ENCODE measurements at regions not wholly inside any gene's neighbourhood (a gene's known extent, or its start where the extent isn't known, plus 50 kb on each side); places are given as distances from the start of the nearest gene placed in this dataset.

DNA sequence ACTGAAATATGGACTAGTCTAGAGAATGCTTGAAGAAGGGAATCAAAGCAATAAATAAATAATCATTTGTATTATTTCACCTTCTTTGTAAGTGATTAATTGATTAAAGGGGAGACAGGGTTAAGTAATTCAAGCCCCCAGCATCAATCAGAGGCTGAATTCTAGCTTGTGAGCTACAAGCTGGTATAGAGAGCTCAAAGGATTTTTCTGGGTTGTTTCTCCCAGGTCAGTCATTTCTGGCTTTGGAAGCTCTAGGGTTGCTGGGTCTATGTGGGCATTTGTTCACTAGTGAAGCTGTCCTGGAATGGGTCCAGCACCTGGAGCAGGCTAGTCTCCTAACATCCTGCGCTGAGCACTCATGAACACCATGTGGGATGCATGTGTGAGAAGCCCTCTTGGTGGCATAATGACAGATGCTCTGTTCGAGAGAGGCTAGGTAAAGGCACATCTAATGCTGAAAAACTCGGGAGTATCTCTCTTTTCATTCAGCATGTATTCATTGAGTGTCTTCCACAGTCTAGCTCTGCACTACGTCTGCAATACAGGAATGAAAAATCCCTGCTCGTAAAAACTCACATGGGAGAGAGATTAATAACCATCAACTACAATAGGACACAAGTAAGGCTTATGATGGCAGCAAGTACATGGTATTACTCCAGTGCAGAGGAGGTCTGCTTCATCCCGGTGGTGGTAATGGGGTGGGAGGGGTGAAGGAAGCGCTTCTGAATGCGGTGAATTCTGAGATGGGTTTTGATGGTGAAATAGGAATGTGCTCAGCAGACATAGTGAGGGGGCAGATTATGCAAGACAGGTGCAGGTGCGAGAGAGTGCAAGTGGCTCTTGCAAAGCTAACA is 68.0 kb upstream of the NRP1 start:
- no peaks in the 10 kb centered on the region for H3K36me3 Mint-ChIP-seq

DNA sequence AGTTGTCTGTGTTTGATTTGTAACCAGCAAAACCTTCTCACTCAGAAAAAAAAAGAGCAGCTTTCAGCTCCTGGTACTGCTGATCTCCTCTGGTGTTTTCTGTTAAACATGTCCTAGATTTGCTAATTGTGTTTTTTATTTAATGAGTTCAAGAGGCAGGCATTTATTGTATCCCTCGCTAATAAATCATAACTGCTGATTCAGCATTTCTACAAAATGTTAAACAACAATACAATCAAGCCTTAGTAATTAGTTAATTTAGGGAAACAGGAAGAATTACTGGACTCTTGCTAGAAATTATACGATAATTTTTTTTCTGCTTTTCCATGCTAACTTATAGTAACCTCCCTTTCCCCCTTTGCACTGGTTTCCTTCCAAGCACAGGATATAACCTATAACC is 66.8 kb upstream of the NRP1 start:
- CTCF ChIA-PET = no interaction called here
- no peak for ATAC-seq
- H3K36me3 ChIP-seq (ENCODE audit: control insufficient read depth in 2 of 3, insufficient read depth in 3 of 3, low read length in 3 of 3) = no peaks in the 10 kb centered on the region
- no peaks in the 10 kb centered on the region for H3K4me1 ChIP-seq (ENCODE audit: control insufficient read depth in 2 of 2, insufficient read depth in 2 of 2, low read length in 2 of 2)
- DNase-seq = no peak
- no peaks in the 10 kb centered on the region for H3K27me3 ChIP-seq (ENCODE audit: control insufficient read depth in 2 of 2, insufficient read depth in 2 of 2, low read length in 2 of 2)
- H3K9me3 ChIP-seq (ENCODE audit: control insufficient read depth in 2 of 3, low read length in 3 of 3) = no peaks in the 10 kb centered on the region
- Mint-ChIP-seq H3K9me3 (peaks cover 0 to 20% (median 8%) of the 10 kb centered on the region in 11 donors), H3K4me3 (no peak overlapping the region), H3K4me1 (no peaks in the 10 kb centered on the region), H3K27me3 (peaks cover 7 to 31% (median 26%) of the 10 kb centered on the region in 5 donors), H3K27ac (no peak overlapping the region), H3K36me3 (no peaks in the 10 kb centered on the region)
- no peak overlapping the region for H3K4me3 ChIP-seq (ENCODE audit: low read length)
- H3K27ac ChIP-seq (ENCODE audit: low read depth, low read length) = no peak overlapping the region
- POLR2A ChIA-PET = no interaction called here
- intact Hi-C loops (cut with micrococcal nuclease) = no loop called here

More for the DNA sequence above, 68.0 kb upstream of the NRP1 start:
- Mint-ChIP-seq H3K27me3 (peaks cover 13 to 41% (median 35%) of the 10 kb centered on the region in 5 donors), H3K9me3 (peaks cover 0 to 13% (median 5%) of the 10 kb centered on the region in 11 donors), H3K4me1 (no peaks in the 10 kb centered on the region), H3K27ac (no peak overlapping the region), H3K4me3 (no peak overlapping the region)
- POLR2A ChIA-PET = no interaction called here
- intact Hi-C loops (cut with micrococcal nuclease) = no loop called here
- Histone ChIP-seq H3K4me1 (ENCODE audit: control insufficient read depth in 2 of 2, insufficient read depth in 2 of 2, low read length in 2 of 2) (no peaks in the 10 kb centered on the region), H3K27ac (ENCODE audit: low read depth, low read length) (no peak overlapping the region), H3K36me3 (ENCODE audit: control insufficient read depth in 2 of 3, insufficient read depth in 3 of 3, low read length in 3 of 3) (no peaks in the 10 kb centered on the region), H3K27me3 (ENCODE audit: control insufficient read depth in 2 of 2, insufficient read depth in 2 of 2, low read length in 2 of 2) (no peaks in the 10 kb centered on the region), H3K9me3 (ENCODE audit: control insufficient read depth in 2 of 3, low read length in 3 of 3) (no peaks in the 10 kb centered on the region), H3K4me3 (ENCODE audit: low read length) (no peak overlapping the region)
- CTCF ChIA-PET = no interaction called here
- DNase-seq = no peak
- ATAC-seq = no peak

DNA sequence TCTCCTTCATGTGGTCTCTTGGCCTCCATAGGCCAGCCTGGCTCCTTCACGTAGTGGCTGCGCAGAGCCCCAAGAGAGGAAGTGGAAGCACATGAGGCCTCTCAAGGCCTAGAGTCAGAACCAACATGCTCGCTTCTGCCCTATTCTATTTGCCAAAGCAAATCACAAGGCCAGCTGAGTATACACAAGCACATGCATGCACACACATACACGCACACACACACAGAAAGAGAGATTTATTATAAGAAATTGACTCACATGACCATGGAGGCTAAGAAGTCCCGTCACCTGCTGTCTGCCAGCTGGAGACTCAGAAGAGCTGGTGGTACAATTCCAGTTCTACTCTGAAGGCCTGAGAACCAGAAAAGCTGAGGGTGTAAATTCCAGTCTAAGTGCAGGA is 64.3 kb upstream of the NRP1 start:
- Histone ChIP-seq H3K27ac (ENCODE audit: low read depth, low read length) (no peak overlapping the region), H3K4me1 (ENCODE audit: control insufficient read depth in 2 of 2, insufficient read depth in 2 of 2, low read length in 2 of 2) (no peaks in the 10 kb centered on the region), H3K36me3 (ENCODE audit: control insufficient read depth in 2 of 3, insufficient read depth in 3 of 3, low read length in 3 of 3) (no peaks in the 10 kb centered on the region), H3K4me3 (ENCODE audit: low read length) (no peak overlapping the region), H3K9me3 (ENCODE audit: control insufficient read depth in 2 of 3, low read length in 3 of 3) (no peaks in the 10 kb centered on the region), H3K27me3 (ENCODE audit: control insufficient read depth in 2 of 2, insufficient read depth in 2 of 2, low read length in 2 of 2) (no peaks in the 10 kb centered on the region)
- H3K36me3 Mint-ChIP-seq = no peaks in the 10 kb centered on the region
- no peak for DNase-seq
- H3K4me3 Mint-ChIP-seq = no peak overlapping the region
- peaks cover 0 to 25% (median 14%) of the 10 kb centered on the region in 5 donors for H3K27me3 Mint-ChIP-seq
- intact Hi-C loops (cut with micrococcal nuclease) = no loop called here
- no peak overlapping the region for H3K27ac Mint-ChIP-seq
- H3K9me3 Mint-ChIP-seq = peaks cover 0 to 21% (median 8%) of the 10 kb centered on the region in 11 donors
- ATAC-seq = no peak
- ChIA-PET POLR2A (no interaction called here), CTCF (no interaction called here)
- no peaks in the 10 kb centered on the region for H3K4me1 Mint-ChIP-seq

DNA sequence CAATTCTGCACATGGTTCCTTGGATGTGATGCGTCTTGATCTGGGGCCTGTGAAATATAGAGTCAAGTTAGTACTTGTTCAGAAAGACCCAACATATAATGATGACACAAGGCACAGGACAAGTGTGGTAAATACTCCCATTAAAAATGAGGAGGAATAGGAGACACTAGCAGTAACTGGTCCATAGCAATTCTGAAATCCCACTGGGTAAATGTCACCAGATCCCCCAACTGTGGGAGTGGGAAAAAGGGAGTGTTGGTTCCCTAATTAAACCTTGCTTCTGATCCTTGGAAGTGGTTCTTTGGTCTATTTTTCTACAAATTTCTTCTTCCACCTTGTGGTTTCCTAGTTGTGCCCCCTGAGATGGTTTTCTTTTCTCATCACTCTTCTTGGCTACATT is 62.5 kb upstream of the NRP1 start:
- Mint-ChIP-seq H3K27ac (no peak overlapping the region), H3K9me3 (peaks cover 0 to 21% (median 8%) of the 10 kb centered on the region in 11 donors), H3K4me1 (no peaks in the 10 kb centered on the region), H3K4me3 (no peak overlapping the region), H3K36me3 (no peaks in the 10 kb centered on the region), H3K27me3 (peaks cover 0 to 15% (median 5%) of the 10 kb centered on the region in 5 donors)
- ATAC-seq (no peak), DNase-seq (no peak)
- H3K4me1 ChIP-seq (ENCODE audit: control insufficient read depth in 2 of 2, insufficient read depth in 2 of 2, low read length in 2 of 2) = no peaks in the 10 kb centered on the region
- H3K27ac ChIP-seq (ENCODE audit: low read depth, low read length) = no peak overlapping the region
- CTCF ChIA-PET = no interaction called here
- no peak overlapping the region for H3K4me3 ChIP-seq (ENCODE audit: low read length)
- no peaks in the 10 kb centered on the region for H3K27me3 ChIP-seq (ENCODE audit: control insufficient read depth in 2 of 2, insufficient read depth in 2 of 2, low read length in 2 of 2)
- H3K9me3 ChIP-seq (ENCODE audit: control insufficient read depth in 2 of 3, low read length in 3 of 3) = no peaks in the 10 kb centered on the region
- POLR2A ChIA-PET = no interaction called here
- intact Hi-C loops (cut with micrococcal nuclease) = no loop called here
- H3K36me3 ChIP-seq (ENCODE audit: control insufficient read depth in 2 of 3, insufficient read depth in 3 of 3, low read length in 3 of 3) = no peaks in the 10 kb centered on the region

DNA sequence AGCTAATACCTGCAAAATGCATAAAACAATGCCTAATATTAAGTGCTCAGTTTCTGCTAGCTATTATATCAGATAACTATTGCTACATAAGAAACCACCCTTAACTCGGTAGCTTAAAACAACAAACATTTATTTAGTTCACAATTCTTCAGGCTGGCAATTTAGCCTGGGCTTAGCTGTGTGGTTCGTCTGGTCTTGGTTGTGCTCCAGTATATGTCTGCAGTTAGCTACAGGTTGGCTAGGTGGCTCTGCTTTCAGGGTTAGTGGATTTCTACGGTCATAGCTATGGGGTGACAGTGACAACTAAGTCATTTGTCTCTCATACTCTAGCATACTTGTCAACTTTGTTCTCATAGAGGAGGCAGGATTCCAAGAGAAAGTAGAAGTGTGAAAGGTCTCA is 61.8 kb upstream of the NRP1 start:
- Mint-ChIP-seq H3K36me3 (no peaks in the 10 kb centered on the region), H3K27me3 (peaks cover 2 to 15% (median 4%) of the 10 kb centered on the region in 5 donors), H3K27ac (no peak overlapping the region), H3K4me3 (no peak overlapping the region), H3K4me1 (no peaks in the 10 kb centered on the region), H3K9me3 (peaks cover 0 to 21% (median 8%) of the 10 kb centered on the region in 11 donors)
- Histone ChIP-seq H3K4me3 (ENCODE audit: low read length) (no peak overlapping the region), H3K27ac (ENCODE audit: low read depth, low read length) (no peak overlapping the region), H3K4me1 (ENCODE audit: control insufficient read depth in 2 of 2, insufficient read depth in 2 of 2, low read length in 2 of 2) (no peaks in the 10 kb centered on the region), H3K27me3 (ENCODE audit: control insufficient read depth in 2 of 2, insufficient read depth in 2 of 2, low read length in 2 of 2) (no peaks in the 10 kb centered on the region), H3K36me3 (ENCODE audit: control insufficient read depth in 2 of 3, insufficient read depth in 3 of 3, low read length in 3 of 3) (no peaks in the 10 kb centered on the region), H3K9me3 (ENCODE audit: control insufficient read depth in 2 of 3, low read length in 3 of 3) (no peaks in the 10 kb centered on the region)
- ATAC-seq (no peak), DNase-seq (no peak)
- POLR2A ChIA-PET = no interaction called here
- intact Hi-C loops (cut with micrococcal nuclease) = no loop called here
- CTCF ChIA-PET = interaction anchor here (1.1 kb wide), 1 partner anchor 9 kb away, joined by 3 read pairs; no protein-coding TSS in a partner anchor

DNA sequence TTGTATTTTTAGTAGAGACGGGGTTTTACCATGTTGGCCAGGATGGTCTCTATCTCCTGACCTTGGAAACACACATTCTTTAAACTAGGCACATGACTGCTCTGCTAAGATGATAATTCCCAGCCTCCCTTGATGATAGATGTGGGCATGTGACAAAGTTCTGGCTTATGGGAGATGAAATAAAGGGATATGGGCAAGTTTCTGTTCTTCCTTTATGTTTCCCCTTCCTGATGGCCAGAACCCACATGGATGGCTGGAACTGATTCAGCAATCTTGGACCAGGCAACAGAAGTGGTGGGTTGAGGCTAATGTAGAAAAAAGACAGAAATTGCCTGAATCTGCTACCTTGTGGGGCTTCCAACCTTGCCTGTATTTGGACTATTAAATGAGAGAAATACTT is 60.7 kb upstream of the NRP1 start:
- H3K4me3 ChIP-seq (ENCODE audit: low read length) = no peak overlapping the region
- no peak for DNase-seq
- no peak overlapping the region for H3K27ac Mint-ChIP-seq
- POLR2A ChIA-PET = no interaction called here
- intact Hi-C loops (cut with micrococcal nuclease) = no loop called here
- no peaks in the 10 kb centered on the region for H3K4me1 Mint-ChIP-seq
- ATAC-seq = no peak
- no peaks in the 10 kb centered on the region for H3K27me3 ChIP-seq (ENCODE audit: control insufficient read depth in 2 of 2, insufficient read depth in 2 of 2, low read length in 2 of 2)
- H3K36me3 Mint-ChIP-seq = no peaks in the 10 kb centered on the region
- CTCF ChIA-PET = interaction anchor here (1.1 kb wide), 1 partner anchor 8 kb away, joined by 3 read pairs; no protein-coding TSS in a partner anchor
- H3K9me3 ChIP-seq (ENCODE audit: control insufficient read depth in 2 of 3, low read length in 3 of 3) = no peaks in the 10 kb centered on the region
- peaks cover 0 to 12% (median 7%) of the 10 kb centered on the region in 5 donors for H3K27me3 Mint-ChIP-seq
- H3K4me1 ChIP-seq (ENCODE audit: control insufficient read depth in 2 of 2, insufficient read depth in 2 of 2, low read length in 2 of 2) = no peaks in the 10 kb centered on the region
- no peaks in the 10 kb centered on the region for H3K36me3 ChIP-seq (ENCODE audit: control insufficient read depth in 2 of 3, insufficient read depth in 3 of 3, low read length in 3 of 3)
- H3K9me3 Mint-ChIP-seq = peaks cover 0 to 21% (median 8%) of the 10 kb centered on the region in 11 donors
- no peak overlapping the region for H3K27ac ChIP-seq (ENCODE audit: low read depth, low read length)
- no peak overlapping the region for H3K4me3 Mint-ChIP-seq

DNA sequence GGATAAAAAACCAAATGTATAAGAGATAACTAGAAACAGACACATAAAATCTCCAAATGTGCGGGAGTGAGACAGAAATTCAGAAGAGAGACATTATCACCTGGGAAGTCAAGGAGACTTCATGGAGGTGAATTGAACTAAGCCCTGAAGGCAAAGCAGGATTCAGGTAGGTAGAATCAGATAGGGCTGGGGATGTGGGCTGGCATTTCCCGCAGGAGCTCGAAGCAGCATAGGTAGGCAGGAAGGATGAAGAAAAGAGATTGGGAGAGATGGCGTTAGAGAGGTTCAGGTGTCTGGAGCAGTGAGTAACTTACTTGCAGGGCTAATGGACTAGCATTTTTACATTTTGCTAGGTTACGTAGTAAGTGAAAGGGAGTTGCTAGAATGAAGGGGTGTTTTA is 58.2 kb upstream of the NRP1 start:
- H3K4me1 ChIP-seq (ENCODE audit: control insufficient read depth in 2 of 2, insufficient read depth in 2 of 2, low read length in 2 of 2) = no peaks in the 10 kb centered on the region
- Mint-ChIP-seq H3K27ac (no peak overlapping the region), H3K27me3 (peaks cover 12 to 28% (median 15%) of the 10 kb centered on the region in 5 donors), H3K4me1 (no peaks in the 10 kb centered on the region), H3K9me3 (peaks cover 0 to 14% (median 6%) of the 10 kb centered on the region in 11 donors), H3K4me3 (no peak overlapping the region), H3K36me3 (no peaks in the 10 kb centered on the region)
- CTCF ChIA-PET = no interaction called here
- H3K4me3 ChIP-seq (ENCODE audit: low read length) = no peak overlapping the region
- POLR2A ChIA-PET = no interaction called here
- H3K27me3 ChIP-seq (ENCODE audit: control insufficient read depth in 2 of 2, insufficient read depth in 2 of 2, low read length in 2 of 2) = no peaks in the 10 kb centered on the region
- H3K27ac ChIP-seq (ENCODE audit: low read depth, low read length) = no peak overlapping the region
- intact Hi-C loops (cut with micrococcal nuclease) = no loop called here
- ATAC-seq (no peak), DNase-seq (no peak)
- no peaks in the 10 kb centered on the region for H3K36me3 ChIP-seq (ENCODE audit: control insufficient read depth in 2 of 3, insufficient read depth in 3 of 3, low read length in 3 of 3)
- no peaks in the 10 kb centered on the region for H3K9me3 ChIP-seq (ENCODE audit: control insufficient read depth in 2 of 3, low read length in 3 of 3)

Data from naive thymus-derived CD4-positive, alpha-beta T cell (primary cell).